GM23338 (cell line): ENCODE measurements at regions not wholly inside any gene's neighbourhood (a gene's known extent, or its start where the extent isn't known, plus 50 kb on each side); places are given as distances from the start of the nearest gene placed in this dataset.

Source experiments
- ATAC-seq: fragments of 200-7000 bp; cut with Tn5 transposase; 3 replicates; pipeline ENCODE4 v1.9.1; 2020
- DNase-seq: peaks from one replicate; pipeline ENCODE4 v3.0.0-alpha.2; 2015; ENCODE audit warnings: low spot score
- H2AFZ ChIP-seq: fragments of 200-600 bp; sonication (generic); 2 replicates; pipeline ENCODE4 v1.8.0; 2016; ENCODE audit warnings: antibody characterized with exemption, mild to moderate bottlenecking, moderate library complexity
- H3F3A ChIP-seq: fragments of 200-600 bp; sonication (generic); replicated peaks from 2 replicates; pipeline ENCODE4 v1.8.0; 2017; ENCODE audit warnings: antibody characterized with exemption, mixed run types, low read depth
- H3K27ac ChIP-seq: fragments of 200-600 bp; sonication (generic); 2 replicates; pipeline ENCODE4 v1.6.1; 2016; ENCODE audit warnings: low read depth
- H3K27me3 ChIP-seq: fragments of 200-600 bp; sonication (generic); 2 replicates; pipeline ENCODE4 v1.8.0; 2016; ENCODE audit warnings: mild to moderate bottlenecking, mixed run types, moderate library complexity; ENCODE audit not compliant: insufficient read depth
- H3K36me3 ChIP-seq: fragments of 200-600 bp; sonication (generic); 2 replicates; pipeline ENCODE4 v1.8.0; 2016; ENCODE audit warnings: mild to moderate bottlenecking; ENCODE audit not compliant: insufficient read depth
- H3K4me1 ChIP-seq: fragments of 200-600 bp; sonication (generic); 2 replicates; pipeline ENCODE4 v1.8.0; 2016; ENCODE audit warnings: mild to moderate bottlenecking, moderate library complexity; ENCODE audit not compliant: insufficient read depth
- H3K4me2 ChIP-seq: fragments of 200-600 bp; sonication (generic); 2 replicates; pipeline ENCODE4 v1.7.1; 2017; ENCODE audit warnings: mixed run types
- H3K4me3 ChIP-seq: fragments of 200-600 bp; sonication (generic); 2 replicates; pipeline ENCODE4 v1.6.1; 2016; ENCODE audit warnings: mixed run types
- H3K79me2 ChIP-seq: fragments of 200-600 bp; sonication (generic); replicated peaks from 2 replicates; pipeline ENCODE4 v1.8.0; 2017; ENCODE audit warnings: mild to moderate bottlenecking; ENCODE audit not compliant: insufficient read depth
- H3K9me2 ChIP-seq: fragments of 200-600 bp; sonication (generic); 2 replicates; pipeline ENCODE4 v1.8.0; 2017; ENCODE audit not compliant: insufficient read depth
- H4K20me1 ChIP-seq: fragments of 200-600 bp; sonication (generic); replicated peaks from 2 replicates; pipeline ENCODE4 v1.8.0; 2017; ENCODE audit warnings: mild to moderate bottlenecking; ENCODE audit not compliant: insufficient read depth
- H3K27ac Mint-ChIP-seq: 2 replicates; pipeline ENCODE4 v1.8.0; 2020; ENCODE audit warnings: inconsistent platforms, mild to moderate bottlenecking, moderate library complexity, mixed read lengths
- H3K27me3 Mint-ChIP-seq: 3 replicates; pipeline ENCODE4 v1.8.0; 2022; ENCODE audit warnings: low read depth, mild to moderate bottlenecking, moderate library complexity, mixed read lengths, inconsistent platforms; ENCODE audit not compliant: insufficient read depth, poor library complexity
- H3K36me3 Mint-ChIP-seq: 3 replicates; pipeline ENCODE4 v1.8.0; 2021; ENCODE audit warnings: low read depth, mild to moderate bottlenecking, inconsistent platforms, moderate library complexity, mixed read lengths
- H3K4me1 Mint-ChIP-seq: 3 replicates; pipeline ENCODE4 v1.8.0; 2020; ENCODE audit warnings: mild to moderate bottlenecking, inconsistent platforms, mixed read lengths
- H3K4me3 Mint-ChIP-seq: 3 replicates; pipeline ENCODE4 v1.8.0; 2021; ENCODE audit warnings: moderate library complexity, mild to moderate bottlenecking, inconsistent platforms, mixed read lengths
- H3K9me3 Mint-ChIP-seq: 3 replicates; pipeline ENCODE4 v1.8.0; 2020; ENCODE audit warnings: moderate library complexity, mild to moderate bottlenecking, inconsistent platforms, mixed read lengths
- CREB1 ChIP-seq: fragments of 250-450 bp; sonication (Bioruptor Pico); IDR thresholded peaks from 2 replicates; pipeline ENCODE4 v1.5.0; 2020; ENCODE audit warnings: low read depth, mild to moderate bottlenecking, moderate library complexity
- CTCF ChIP-seq, 2 experiments: fragments of 200-600 bp in 1 of 2; sonication (generic) in 1 of 2; conservative IDR thresholded peaks; 2 replicates each; pipeline versions ENCODE4 v1.5.1 to v1.6.1; 2016 to 2017; ENCODE audit warnings: antibody characterized with exemption in 2 of 2, low read depth in 2 of 2, mild to moderate bottlenecking in 2 of 2, moderate library complexity in 1 of 2
- ETS1 ChIP-seq: IDR thresholded peaks from 2 replicates; pipeline ENCODE4 v1.6.1; 2016; ENCODE audit warnings: antibody characterized with exemption
- EZH2 ChIP-seq: fragments of 200-600 bp; sonication (generic); IDR thresholded peaks from one replicate; pipeline ENCODE4 v1.8.0; 2017; ENCODE audit warnings: antibody characterized with exemption, mild to moderate bottlenecking, low read depth; ENCODE audit not compliant: unreplicated experiment
- EZH2phosphoT487 ChIP-seq: fragments of 200-600 bp; sonication (generic); IDR thresholded peaks from one replicate; pipeline ENCODE4 v1.8.1; 2018; ENCODE audit warnings: antibody characterized with exemption; ENCODE audit not compliant: unreplicated experiment
- JUNB ChIP-seq: IDR thresholded peaks from one replicate; pipeline ENCODE4 v1.6.1; 2016; ENCODE audit warnings: antibody characterized with exemption; ENCODE audit not compliant: unreplicated experiment
- NANOG ChIP-seq: IDR thresholded peaks from 2 replicates; pipeline ENCODE4 v1.6.1; 2016; ENCODE audit warnings: antibody characterized with exemption, borderline replicate concordance
- POLR2AphosphoS5 ChIP-seq: IDR thresholded peaks from 2 replicates; pipeline ENCODE4 v1.6.1; 2016; ENCODE audit warnings: antibody characterized with exemption, low read depth
- REST ChIP-seq: IDR thresholded peaks from one replicate; pipeline ENCODE4 v1.6.1; 2018; ENCODE audit warnings: antibody characterized with exemption; ENCODE audit not compliant: unreplicated experiment
- STAT1 ChIP-seq: IDR thresholded peaks from one replicate; pipeline ENCODE4 v1.6.1; 2016; ENCODE audit warnings: antibody characterized with exemption; ENCODE audit not compliant: unreplicated experiment
- ZNF331 ChIP-seq: fragments of 250-450 bp; sonication (Bioruptor Pico); IDR thresholded peaks from 2 replicates; pipeline ENCODE4 v1.5.0; 2020; ENCODE audit warnings: low read depth, mild to moderate bottlenecking, moderate library complexity
- ZNF462 ChIP-seq: fragments of 250-450 bp; sonication (Bioruptor Pico); IDR thresholded peaks from 2 replicates; pipeline ENCODE4 v1.5.0; 2020; ENCODE audit warnings: mild to moderate bottlenecking, moderate library complexity

- TF ChIP-seq ETS1 (no peak), NANOG (no peak), ZNF331 (CRISPR knock-in tag) (no peak)
Observed at GRCh38 chr20:17885544-17885943, 83.0 kb downstream of the SNX5 start (continued).

- H3K9me2 ChIP-seq: no peaks in the 10 kb centered on the region
- peaks cover 22% of the 10 kb centered on the region for H3K4me1 Mint-ChIP-seq
- no peak for ATAC-seq
- H2AFZ ChIP-seq: no peak overlapping the region
- peaks cover 9% of the 10 kb centered on the region for H3K4me1 ChIP-seq
- peaks cover 20% of the 10 kb centered on the region for H3K9me3 Mint-ChIP-seq
- H3K36me3 ChIP-seq: 0 out of 2 replicates have a peak, but pooled peaks cover 5% of the 10 kb centered on the region
- H3K36me3 Mint-ChIP-seq: peaks cover 18% of the 10 kb centered on the region
- no peaks in the 10 kb centered on the region for H3K79me2 ChIP-seq
- peaks cover 12% of the 10 kb centered on the region for H3K27me3 Mint-ChIP-seq
- no peak for DNase-seq
- no peak overlapping the region for H3K27ac ChIP-seq
- H3K4me3 Mint-ChIP-seq: no peak overlapping the region
- H3F3A ChIP-seq: no peaks in the 10 kb centered on the region
- H3K27me3 ChIP-seq: no peaks in the 10 kb centered on the region
- H3K4me2 ChIP-seq: no peak overlapping the region
- no peak overlapping the region for H3K4me3 ChIP-seq
- no peaks in the 10 kb centered on the region for H4K20me1 ChIP-seq
- H3K27ac Mint-ChIP-seq: no peak overlapping the region
- TF ChIP-seq POLR2AphosphoS5 (no peak), ZNF462 (CRISPR knock-in tag) (no peak), JUNB (no peak), EZH2phosphoT487 (no peak), ZNF331 (CRISPR knock-in tag) (no peak), NANOG (no peak), CTCF (conservative IDR thresholded peaks at IDR 0.05; ENCODE audit: low read depth in 2 of 2) (no peak), ETS1 (no peak), EZH2 (no peak), REST (no peak), CREB1 (CRISPR knock-in tag) (no peak), STAT1 (no peak)
Observed at GRCh38 chr20:17885076-17885475, 83.5 kb downstream of the SNX5 start.
